ENCODE measurements at regions not wholly inside any gene's neighbourhood (a gene's known extent, or its start where the extent isn't known, plus 50 kb on each side); places are given as distances from the start of the nearest gene placed in this dataset.

DNA sequence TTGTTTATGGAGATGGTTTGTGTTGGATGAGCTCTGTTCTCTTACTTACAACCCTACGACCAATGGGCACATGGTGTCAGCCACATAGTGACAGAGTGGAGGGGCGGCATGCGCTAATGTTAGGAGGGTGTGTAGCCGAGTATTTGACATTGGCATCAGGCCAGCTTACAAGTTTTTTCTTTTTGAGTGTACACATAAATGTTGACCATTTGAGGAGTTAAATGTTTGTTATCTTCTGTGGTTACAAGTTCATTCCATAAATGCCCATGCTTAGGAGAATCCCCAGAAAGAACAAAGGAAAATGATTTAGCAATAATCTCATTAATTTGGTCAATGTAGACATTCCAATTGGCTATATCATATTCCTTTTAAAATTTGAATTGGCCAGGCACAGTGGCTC is 180.1 kb upstream of the ELL2 start:
- Histone ChIP-seq H3K36me3 (no peaks in the 10 kb centered on the region), H3K27me3 (no peaks in the 10 kb centered on the region), H3K9me3 (no peaks in the 10 kb centered on the region), H3K27ac (no peak overlapping the region), H3K4me1 (peaks cover 0 to 7% (median 0%) of the 10 kb centered on the region in 4 donors), H3K4me3 (no peak overlapping the region)
- intact Hi-C loops (cut with DNase I): no loop called here
- DNase-seq: no peak
- no peak for TF ChIP-seq POLR2A (IDR thresholded peaks at IDR 0.05)
- no peak for TF ChIP-seq EP300 (IDR thresholded peaks at IDR 0.05)
- TF ChIP-seq POLR2AphosphoS5 (IDR thresholded peaks at IDR 0.05): no peak
- TF ChIP-seq, protein P1, sequence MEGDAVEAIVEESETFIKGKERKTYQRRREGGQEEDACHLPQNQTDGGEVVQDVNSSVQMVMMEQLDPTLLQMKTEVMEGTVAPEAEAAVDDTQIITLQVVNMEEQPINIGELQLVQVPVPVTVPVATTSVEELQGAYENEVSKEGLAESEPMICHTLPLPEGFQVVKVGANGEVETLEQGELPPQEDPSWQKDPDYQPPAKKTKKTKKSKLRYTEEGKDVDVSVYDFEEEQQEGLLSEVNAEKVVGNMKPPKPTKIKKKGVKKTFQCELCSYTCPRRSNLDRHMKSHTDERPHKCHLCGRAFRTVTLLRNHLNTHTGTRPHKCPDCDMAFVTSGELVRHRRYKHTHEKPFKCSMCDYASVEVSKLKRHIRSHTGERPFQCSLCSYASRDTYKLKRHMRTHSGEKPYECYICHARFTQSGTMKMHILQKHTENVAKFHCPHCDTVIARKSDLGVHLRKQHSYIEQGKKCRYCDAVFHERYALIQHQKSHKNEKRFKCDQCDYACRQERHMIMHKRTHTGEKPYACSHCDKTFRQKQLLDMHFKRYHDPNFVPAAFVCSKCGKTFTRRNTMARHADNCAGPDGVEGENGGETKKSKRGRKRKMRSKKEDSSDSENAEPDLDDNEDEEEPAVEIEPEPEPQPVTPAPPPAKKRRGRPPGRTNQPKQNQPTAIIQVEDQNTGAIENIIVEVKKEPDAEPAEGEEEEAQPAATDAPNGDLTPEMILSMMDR (IDR thresholded peaks at IDR 0.05): no peak
- WGBS, 2 donors: 22 to 54% methylated on average over 4 of the region's 4 CpGs

DNA sequence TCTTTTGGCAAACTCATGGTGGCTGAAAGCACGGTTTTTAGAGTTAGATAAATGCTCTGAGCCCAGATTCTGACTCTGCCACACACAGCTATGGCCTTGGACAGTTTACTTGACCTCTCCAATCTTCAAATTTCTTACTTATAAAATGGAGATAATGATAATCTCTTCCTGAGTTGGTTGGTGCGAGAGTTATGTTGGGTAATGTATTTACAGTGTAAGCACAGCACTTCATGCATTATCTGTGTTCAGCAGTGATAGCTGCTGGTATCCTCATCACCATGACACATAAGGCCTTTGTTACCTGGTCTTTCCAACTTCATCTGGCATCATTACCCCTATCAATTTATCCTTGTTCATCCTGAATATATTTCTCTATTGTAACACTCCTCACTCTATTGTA is 178.8 kb upstream of the ELL2 start:
- H3K27ac ChIP-seq: no peak overlapping the region
- no peaks in the 10 kb centered on the region for H3K27me3 ChIP-seq
- DNase-seq: no peak
- H3K36me3 ChIP-seq: no peaks in the 10 kb centered on the region
- no peaks in the 10 kb centered on the region for H3K9me3 ChIP-seq
- intact Hi-C loops (cut with DNase I): no loop called here
- peaks cover 0 to 7% (median 0%) of the 10 kb centered on the region in 4 donors for H3K4me1 ChIP-seq
- no peak overlapping the region for H3K4me3 ChIP-seq
- WGBS, 2 donors: 88 to 92% methylated on average over 2 of the region's 2 CpGs
- TF ChIP-seq POLR2A (IDR thresholded peaks at IDR 0.05): no peak
- TF ChIP-seq, protein P1 (IDR thresholded peaks at IDR 0.05): no peak
- TF ChIP-seq POLR2AphosphoS5 (IDR thresholded peaks at IDR 0.05): no peak
- TF ChIP-seq EP300 (IDR thresholded peaks at IDR 0.05): no peak

DNA sequence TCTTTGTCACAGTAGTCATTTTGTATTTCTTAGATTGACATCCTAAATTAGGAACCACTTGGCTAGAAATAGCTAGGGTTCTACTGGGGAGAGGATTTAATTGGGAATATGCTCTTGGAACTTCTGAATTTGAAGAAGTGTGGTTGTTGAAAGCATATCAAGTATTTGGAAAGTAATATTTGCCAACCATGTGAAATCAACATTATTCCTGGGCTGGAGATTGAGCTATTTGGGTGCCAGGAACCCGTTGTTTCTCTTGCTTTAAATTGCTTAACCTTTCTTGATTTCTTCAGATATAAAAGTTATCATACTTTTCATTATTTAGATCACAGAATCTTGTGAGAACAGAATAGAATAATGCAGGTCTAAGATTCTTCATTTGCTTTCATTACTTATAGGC is 178.4 kb upstream of the ELL2 start:
- intact Hi-C loops (cut with DNase I): no loop called here
- TF ChIP-seq, protein P1 (IDR thresholded peaks at IDR 0.05): no peak
- TF ChIP-seq EP300 (IDR thresholded peaks at IDR 0.05) (no peak), POLR2AphosphoS5 (IDR thresholded peaks at IDR 0.05) (no peak), POLR2A (IDR thresholded peaks at IDR 0.05) (no peak)
- Histone ChIP-seq H3K27me3 (no peaks in the 10 kb centered on the region), H3K9me3 (no peaks in the 10 kb centered on the region), H3K27ac (no peak overlapping the region), H3K36me3 (no peaks in the 10 kb centered on the region), H3K4me1 (peaks cover 0 to 7% (median 0%) of the 10 kb centered on the region in 4 donors), H3K4me3 (no peak overlapping the region)
- 91% methylated on average over 1 of the region's 1 CpG for WGBS, 2 donors
- no peak for DNase-seq

DNA sequence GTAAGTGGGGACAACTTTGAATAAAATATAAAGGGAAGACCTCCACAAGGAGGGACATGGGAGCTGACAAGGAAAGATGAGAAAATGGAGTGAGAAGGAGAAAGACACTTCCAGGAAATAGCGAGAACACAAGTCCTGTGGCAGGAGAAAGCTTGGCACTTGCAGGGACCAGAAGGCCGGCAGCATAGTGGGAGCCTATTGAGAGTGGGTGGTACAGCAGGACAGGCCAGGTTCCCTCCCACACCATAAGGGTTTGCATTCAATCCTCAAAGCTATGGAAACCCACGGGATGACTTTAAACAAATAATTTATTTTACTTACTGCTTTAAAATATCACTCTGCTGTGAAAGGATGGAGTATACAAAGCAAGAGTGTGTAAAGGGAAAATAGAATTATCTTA is 173.2 kb upstream of the ELL2 start:
- no peaks in the 10 kb centered on the region for H3K9me3 ChIP-seq
- no peak overlapping the region for H3K4me3 ChIP-seq
- no peaks in the 10 kb centered on the region for H3K4me1 ChIP-seq
- WGBS, 2 donors: 85 to 87% methylated on average over 3 of the region's 3 CpGs
- H3K36me3 ChIP-seq: no peaks in the 10 kb centered on the region
- H3K27ac ChIP-seq: no peak overlapping the region
- intact Hi-C loops (cut with DNase I): no loop called here
- no peaks in the 10 kb centered on the region for H3K27me3 ChIP-seq
- TF ChIP-seq EP300 (IDR thresholded peaks at IDR 0.05) (no peak), POLR2AphosphoS5 (IDR thresholded peaks at IDR 0.05) (no peak), POLR2A (IDR thresholded peaks at IDR 0.05) (no peak)
- TF ChIP-seq, protein P1 (IDR thresholded peaks at IDR 0.05): no peak
- DNase-seq: no peak

DNA sequence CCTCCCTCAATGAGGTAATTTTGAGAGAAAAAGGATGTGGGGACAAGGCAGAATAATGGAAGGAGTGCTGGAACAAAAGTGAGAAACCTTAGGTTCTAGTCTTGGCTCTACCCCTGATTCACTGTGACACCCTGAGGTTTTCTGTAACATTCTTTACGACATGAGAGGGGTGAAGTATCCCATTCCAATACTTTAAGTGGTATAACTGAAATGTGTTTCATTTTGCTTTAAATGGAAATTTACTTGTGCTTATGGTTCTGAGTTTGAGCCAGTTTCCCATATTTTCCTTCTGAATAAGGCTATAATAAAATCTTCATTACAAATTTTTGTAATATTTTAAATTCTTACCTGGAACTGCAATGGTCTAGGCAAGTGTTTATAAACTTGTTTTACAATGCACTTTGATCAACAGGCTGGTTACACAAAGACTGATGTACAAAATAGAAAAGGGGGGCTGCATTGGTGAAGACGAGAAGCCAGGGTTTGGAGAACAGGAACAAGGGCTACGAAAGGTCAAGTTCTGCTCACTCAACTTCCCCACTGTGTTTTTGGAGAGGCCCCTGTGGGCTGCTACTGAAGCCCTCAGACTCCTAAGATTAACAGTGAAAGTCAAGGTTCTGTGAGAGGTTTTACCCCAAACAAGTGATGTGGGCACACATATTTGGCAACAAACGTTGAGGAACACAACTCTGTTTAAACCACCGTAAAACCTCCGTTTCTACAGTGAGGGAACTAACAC is 171.9 kb upstream of the ELL2 start:
- WGBS, 2 donors: 85 to 93% methylated on average over 6 of the region's 6 CpGs
- H3K9me3 ChIP-seq: no peaks in the 10 kb centered on the region

More for the DNA sequence above, 171.9 kb upstream of the ELL2 start:
- H3K4me1 ChIP-seq: no peaks in the 10 kb centered on the region
- intact Hi-C loops (cut with DNase I): no loop called here
- no peaks in the 10 kb centered on the region for H3K36me3 ChIP-seq
- H3K27me3 ChIP-seq: no peaks in the 10 kb centered on the region
- no peak for TF ChIP-seq POLR2A (IDR thresholded peaks at IDR 0.05)
- TF ChIP-seq EP300 (IDR thresholded peaks at IDR 0.05): no peak
- no peak for TF ChIP-seq POLR2AphosphoS5 (IDR thresholded peaks at IDR 0.05)
- TF ChIP-seq, protein P1 (IDR thresholded peaks at IDR 0.05): no peak
- no peak overlapping the region for H3K4me3 ChIP-seq
- no peak for DNase-seq
- no peak overlapping the region for H3K27ac ChIP-seq

All from sigmoid colon (tissue), 6 donors.